Astrocyte (in vitro differentiated cells and primary cell): ENCODE measurements at regions not wholly inside any gene's neighbourhood (a gene's known extent, or its start where the extent isn't known, plus 50 kb on each side); places are given as distances from the start of the nearest gene placed in this dataset.

Experiments used
- CTCF ChIP-seq: IDR thresholded peaks from 2 replicates; pipeline ENCODE4 v1.5.1; 2011; ENCODE audit warnings: low read depth, mild to moderate bottlenecking, inconsistent platforms, low read length, moderate library complexity; ENCODE audit not compliant: insufficient read depth
- EZH2 ChIP-seq: IDR thresholded peaks from 2 replicates; pipeline ENCODE4 v1.6.1; 2012; ENCODE audit warnings: mild to moderate bottlenecking, low read length, inconsistent platforms; ENCODE audit not compliant: insufficient read depth

DNA sequence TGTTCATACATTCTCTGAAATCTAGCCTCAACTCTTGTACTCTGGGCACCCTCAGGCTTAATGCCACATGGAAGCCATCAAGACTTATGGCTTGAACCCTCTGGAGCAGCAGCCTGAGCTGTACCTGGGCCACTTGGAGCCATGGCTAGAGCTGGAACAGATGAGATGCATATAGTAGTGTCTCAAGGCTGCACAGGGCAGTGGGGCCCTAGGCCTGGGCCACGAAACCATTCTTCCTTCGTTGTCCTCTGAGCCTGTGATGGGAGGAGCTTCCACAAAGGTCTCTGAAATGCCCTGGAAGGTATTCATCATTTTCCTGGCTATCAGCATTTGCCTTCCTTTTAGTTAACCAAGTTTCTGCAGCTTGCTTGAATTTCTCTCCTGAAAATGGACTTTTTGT lies 1427.2 kb upstream of the PCDH10 start:
- TF ChIP-seq CTCF (no peak), EZH2 (no peak)
